NCI-H69 (cell line): ENCODE measurements at regions not wholly inside any gene's neighbourhood (a gene's known extent, or its start where the extent isn't known, plus 50 kb on each side); places are given as distances from the start of the nearest gene placed in this dataset.
A peak's percentile ranks its signal among the peaks of the same experiment; 100 is the strongest.
"Not testable (repeated sequence)": the region's sequence is repeated elsewhere in the genome, so short reads cannot be mapped to it uniquely, and the experiment has no call there.

Source experiments
- DNase-seq: peaks from one replicate; lab custom pipeline; 2025; lab: John Stamatoyannopoulos, UW

DNA sequence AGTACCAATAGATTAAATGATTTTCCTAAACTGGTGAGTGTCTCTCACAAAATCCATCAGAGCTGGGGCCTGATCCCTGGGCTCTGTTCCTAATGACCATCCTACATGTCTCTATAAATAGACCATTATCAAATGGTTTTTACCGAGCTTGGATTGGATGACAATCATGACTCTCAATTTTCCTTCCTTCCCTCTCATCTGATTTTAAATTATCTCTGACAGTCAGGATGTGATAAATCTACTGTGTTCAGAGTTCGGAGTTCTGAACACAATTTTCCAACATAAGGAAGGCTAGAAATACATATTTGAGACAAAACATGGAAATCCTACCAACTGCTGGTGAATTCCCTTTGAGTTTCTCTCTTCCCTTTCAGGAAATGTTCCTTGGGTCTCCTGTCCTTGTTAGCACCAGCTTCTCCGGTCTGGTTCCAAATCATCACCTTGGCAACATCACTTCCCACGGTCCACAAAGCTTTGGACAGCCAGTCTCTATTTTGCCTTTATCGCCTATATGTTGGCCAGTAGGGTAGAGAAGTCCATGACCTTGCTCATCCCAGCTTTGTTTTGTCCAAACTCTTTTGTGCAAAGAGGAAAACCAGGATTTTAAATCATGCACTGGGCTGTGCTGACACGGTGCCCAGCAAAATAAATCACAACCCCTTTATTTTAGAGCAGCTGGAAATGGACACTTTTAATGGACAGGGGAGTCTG lies 139.6 kb upstream of the ITGA6 start:
- no peak for DNase-seq

DNA sequence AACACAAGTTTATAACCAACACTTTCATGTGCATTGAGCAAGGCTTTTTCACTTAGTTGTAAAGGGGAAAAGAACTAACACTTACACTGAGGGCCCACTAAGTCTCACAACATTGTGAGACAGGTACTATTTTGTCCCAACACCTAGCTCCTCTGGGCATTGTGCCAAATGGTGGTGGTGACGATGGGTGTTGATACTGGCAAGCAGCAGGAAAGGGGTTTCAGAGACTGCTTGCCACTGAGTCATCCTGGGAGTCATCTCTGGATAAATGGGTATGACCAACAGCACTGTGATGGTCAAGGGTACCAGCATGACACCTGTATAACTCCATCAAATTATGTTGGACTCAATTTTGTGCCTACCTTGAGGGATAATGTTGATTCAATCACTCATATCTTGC lies 138.8 kb upstream of the ITGA6 start:
- peak; percentile 82 for DNase-seq

GRCh38 chr2:172293952-172294351 lies 133.4 kb upstream of the ITGA6 start:
- peak; percentile 25 for DNase-seq

- DNase-seq: no peak
These were observed 132.4 kb upstream of the ITGA6 start for GRCh38 chr2:172294983-172295382.

- no peak for DNase-seq
These were observed 131.7 kb upstream of the ITGA6 start for GRCh38 chr2:172295677-172296076.

GRCh38 chr2:172296267-172297046 lies 130.9 kb upstream of the ITGA6 start:
- no peak for DNase-seq

DNA sequence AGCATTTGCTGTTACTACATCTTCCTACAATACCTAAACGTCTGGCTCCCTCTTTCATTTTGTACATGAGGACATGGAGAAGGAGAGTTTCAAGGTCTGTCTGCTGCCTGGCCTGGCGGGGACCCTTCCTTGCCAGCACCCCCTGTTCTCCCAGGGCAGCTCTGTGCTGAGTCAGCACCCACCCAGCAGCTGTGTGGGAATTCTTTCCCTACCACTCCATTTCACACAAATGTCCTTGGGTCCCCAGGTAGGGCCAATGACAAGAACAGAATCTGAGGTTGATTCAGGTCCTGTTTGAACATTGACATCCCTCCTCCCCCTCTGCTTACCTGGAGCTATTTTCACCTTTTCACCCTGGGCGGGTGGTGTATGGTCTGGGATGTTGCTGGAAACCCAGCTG lies 129.9 kb upstream of the ITGA6 start:
- no peak for DNase-seq

- DNase-seq: no peak
These were observed 129.4 kb upstream of the ITGA6 start for GRCh38 chr2:172297950-172298349.

DNA sequence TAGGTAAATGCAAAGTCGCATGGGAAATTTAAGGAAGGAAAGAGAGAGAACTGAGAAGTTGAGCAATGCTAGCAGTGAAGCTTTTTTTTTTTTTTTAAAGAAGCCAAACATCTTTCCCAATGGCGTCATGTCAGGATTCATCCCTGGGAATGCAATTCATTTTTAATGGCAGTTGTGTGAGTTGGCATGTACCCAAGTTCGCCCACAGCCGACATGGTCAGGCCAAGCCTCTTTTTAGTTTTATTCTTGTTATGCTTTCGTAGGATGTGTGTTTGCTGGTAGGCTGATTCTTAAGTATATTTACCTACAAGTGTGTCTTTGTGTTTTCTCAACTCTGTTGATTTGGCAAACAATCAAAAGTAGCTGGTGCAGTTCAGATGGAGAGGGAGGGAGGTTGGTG lies 127.6 kb upstream of the ITGA6 start:
- DNase-seq: peak; percentile 85

GRCh38 chr2:172300851-172301250 lies 126.5 kb upstream of the ITGA6 start:
- no peak for DNase-seq

- DNase-seq: peak; percentile 63
These were observed 122.3 kb upstream of the ITGA6 start for GRCh38 chr2:172305066-172305465.

DNA sequence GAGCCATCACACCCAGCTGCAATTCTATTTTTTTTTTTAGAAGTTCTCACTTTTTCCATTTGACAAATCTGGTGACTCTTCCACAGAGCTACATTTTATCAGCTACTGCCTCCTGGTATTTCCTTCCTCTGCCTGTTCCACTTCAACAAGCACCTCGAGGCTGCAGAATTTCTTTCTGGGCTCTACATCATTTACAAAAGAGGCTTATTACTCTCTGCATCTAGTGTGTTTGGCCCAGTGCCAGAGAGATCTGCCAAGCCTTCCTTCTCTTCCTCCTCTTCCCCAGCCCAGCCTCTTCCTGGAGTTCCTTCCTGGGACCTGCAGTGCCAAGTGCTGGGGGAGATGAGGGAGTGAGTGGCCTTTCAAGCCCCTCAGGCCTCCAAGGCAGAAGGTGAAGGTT lies 119.6 kb upstream of the ITGA6 start:
- DNase-seq: peak; percentile 85

DNA sequence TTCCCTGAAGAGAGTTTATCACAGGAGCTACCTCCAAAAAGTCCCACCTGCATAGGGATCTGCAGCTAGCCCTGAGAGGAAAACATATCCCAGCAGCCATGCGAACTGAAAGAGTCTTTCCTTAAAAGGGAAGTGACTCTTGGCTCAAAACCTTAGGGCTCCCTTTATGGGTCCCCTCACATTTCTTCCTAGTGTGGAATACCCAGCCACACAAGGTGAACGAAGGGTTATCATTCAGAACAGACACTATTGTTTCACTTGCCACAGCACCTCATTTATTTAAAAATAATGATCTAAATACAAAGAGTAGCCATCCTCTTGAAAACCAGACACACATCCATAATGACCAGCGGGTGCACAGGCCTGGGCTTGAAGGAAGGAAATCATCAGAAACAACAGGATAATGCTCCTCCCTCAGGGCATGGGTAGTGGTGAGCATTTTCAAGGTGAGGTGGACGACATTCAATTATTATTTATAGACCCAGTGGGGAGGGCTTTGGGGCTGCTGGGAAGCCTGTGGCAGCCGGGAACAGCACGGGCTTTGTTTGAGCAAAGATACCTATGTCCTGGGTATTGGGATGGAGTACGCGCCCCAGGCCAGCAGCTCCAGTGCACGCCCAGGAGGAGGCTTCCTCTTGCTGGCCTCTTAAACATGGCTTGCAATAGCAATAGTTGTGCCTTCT lies 119.0 kb upstream of the ITGA6 start:
- peak; percentile 90 for DNase-seq

DNA sequence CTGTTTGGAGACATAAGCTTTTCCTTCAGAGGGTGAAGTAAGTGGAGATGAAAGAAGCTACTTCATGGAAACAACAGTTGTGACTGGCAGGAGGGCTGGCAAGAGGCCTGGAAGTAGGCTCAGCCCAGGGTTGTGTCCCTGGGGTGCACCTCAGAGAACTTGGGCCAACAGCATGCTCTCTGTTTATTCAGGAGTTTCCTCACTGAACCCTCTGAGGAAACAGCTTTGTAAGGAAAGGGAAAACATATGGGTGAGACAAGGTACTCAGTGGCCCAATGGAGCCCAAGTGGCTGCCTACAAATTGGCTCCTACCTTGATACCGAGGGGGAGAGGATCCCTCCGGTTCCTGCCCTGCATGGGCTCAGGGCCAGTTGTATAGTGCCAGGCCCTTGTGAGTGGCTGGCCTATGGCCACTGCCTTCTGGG lies 115.5 kb upstream of the ITGA6 start:
- DNase-seq: peak; percentile 75

DNA sequence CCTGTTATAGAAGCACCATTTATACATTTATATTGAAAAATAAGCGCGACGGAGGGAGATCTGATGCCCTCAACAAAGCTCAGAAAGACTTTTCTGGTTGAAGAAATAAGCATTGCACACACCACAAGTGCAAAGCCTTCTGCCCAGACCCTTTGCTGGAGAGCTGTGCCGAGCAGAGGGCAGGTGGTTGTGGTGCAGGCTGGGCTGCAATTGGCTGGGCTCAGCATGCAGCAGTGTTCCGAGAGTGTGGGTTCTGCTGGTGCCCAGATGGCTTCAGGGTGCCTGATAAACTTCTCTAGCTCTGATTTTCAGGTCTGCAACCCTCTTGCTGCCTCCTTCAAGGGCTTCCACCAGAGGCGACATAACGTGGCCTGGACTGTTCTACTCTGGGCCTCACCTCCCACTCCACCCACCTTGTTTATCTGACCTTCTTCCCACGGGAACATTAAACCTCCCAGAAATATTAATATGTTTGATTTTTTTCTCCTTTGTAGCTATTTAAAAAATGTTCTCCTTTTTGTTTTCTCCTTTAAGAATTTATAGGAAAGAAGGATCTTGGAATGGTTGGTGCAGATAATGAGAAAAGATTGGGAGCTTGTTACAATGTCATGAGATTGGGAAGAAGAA lies 113.6 kb upstream of the ITGA6 start:
- no peak for DNase-seq

GRCh38 chr2:172315070-172315469 lies 112.3 kb upstream of the ITGA6 start:
- DNase-seq: not testable (repeated sequence)

DNA sequence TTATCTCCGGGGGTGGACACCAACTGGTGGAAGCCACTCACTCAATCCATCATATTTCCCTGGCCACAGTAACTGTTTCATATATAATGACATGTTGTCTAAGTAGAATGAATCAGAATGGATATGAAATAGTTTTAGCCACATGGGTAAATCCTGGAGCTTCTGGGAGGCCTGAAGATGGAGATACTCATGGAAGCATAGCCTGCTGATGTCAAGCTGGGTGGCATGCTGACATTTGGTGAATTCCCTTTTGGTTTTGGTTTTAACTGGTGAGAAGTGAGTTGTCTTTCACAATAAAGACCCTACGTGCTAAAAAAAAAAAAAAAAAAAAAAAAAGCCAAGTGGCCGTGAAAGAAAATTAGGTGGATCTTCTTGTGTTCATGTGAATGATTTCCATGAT lies 105.3 kb upstream of the ITGA6 start:
- DNase-seq: no peak

DNA sequence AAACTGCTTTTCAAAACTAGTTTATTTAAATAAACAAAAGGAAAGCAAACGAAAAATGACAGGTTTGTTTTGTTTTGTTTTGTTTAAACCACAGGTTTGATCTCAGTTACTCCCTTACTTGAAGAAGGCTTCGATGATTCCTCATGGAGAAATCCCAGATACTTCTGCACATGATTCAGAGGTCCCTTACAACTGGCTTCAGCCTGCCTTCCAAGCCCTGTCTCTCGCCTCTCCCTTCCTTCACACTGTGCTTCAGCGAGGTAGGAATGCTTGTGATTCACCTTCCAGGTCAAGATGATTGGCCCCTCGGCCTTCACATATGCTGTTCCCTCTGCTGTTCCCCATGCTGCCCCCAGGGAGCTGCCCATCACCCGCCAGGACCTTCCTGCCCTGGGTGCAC lies 104.1 kb upstream of the ITGA6 start:
- DNase-seq: no peak

GRCh38 chr2:172323861-172324597 lies 103.4 kb upstream of the ITGA6 start:
- no peak for DNase-seq

DNA sequence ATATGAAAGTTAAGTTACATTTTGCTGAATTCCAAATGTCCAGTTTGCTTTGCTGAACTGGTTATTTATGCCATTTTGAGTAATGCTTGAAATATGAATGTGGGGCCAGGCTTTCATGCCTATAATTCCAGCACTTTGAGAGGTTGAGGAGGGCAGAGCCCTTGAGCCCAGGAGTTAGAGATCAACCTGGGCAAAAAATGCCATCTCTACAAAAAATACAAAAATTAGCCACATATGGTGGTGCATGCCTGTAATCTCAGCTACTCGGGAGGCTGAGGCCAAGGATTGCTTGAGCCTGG lies 101.2 kb upstream of the ITGA6 start:
- no peak for DNase-seq

DNA sequence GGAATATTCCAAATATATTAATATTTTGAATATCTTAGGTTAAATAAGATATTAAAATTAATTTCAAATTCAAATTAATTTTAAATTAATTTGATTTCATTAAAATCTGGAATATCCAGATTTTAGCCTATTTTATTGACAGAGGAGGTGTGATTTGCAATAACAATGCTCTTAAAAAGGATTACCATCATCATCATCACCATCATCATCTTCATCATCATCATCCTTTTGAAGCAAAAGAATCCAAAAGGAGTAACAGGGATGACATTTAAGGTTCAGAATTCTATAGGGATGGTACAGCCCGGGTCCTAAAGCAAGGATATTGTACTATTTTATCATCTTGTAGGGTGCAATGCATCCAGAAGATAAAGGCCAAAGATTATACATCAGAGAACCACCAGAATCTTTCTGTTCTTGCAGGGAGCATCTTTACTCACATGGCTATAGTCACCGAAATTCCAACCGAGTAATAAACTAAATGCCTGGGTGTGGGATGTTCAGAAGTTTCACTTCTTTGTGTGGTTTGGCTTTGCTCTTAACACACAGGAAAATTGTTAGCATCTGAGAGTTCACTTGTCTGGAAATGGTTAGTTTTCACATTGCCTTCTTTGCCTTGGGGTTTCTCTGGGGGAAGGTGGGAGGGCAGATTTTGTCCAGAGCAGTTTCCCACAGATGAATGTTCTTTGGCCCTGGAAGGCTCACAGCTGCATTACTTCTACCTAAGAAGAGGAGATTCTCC lies 99.1 kb upstream of the ITGA6 start:
- DNase-seq: no peak
